Dedifferentiated amniotic fluid mesenchymal stem cell (primary cell): ENCODE measurements at regions not wholly inside any gene's neighbourhood (a gene's known extent, or its start where the extent isn't known, plus 50 kb on each side); places are given as distances from the start of the nearest gene placed in this dataset.
"Not testable (repeated sequence)": the region's sequence is repeated elsewhere in the genome, so short reads cannot be mapped to it uniquely, and the experiment has no call there.

Experiments used
- DNase-seq: peaks from one replicate; pipeline ENCODE4 v3.0.0-alpha.2; 2016; ENCODE audit errors: extremely low spot score

DNA sequence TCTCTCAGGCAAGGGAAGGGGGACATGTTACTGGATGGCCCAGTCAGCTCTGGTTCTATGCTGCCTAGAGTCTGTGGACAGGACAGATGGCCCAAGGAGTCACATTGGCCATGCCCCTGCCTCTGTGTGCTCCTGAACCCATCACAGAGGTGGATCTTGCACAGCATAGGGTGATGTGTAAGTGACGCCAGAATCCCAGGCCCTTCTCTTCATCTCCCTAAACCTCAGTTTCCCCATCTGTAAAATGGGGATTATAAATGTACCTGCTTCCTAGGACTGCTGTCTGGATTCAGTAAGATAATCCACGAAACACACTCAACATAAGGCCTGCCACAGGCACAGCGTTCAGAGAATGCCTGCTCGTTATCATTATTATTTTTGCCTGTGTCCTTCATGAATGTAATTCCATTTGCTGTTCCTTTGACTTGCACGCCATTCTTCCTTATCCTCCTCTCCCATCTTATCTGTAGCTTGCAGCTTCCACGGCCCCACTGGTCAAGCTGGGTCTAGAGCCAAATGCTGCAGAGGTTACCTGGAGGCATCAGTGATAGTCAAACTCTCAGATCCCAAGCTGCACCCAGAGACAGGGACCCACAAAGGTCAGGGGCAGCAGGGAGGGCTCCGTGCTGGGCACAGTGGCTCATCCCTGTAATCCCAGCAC, 207.0 kb downstream of the MN1 start:
- no peak for DNase-seq

DNA sequence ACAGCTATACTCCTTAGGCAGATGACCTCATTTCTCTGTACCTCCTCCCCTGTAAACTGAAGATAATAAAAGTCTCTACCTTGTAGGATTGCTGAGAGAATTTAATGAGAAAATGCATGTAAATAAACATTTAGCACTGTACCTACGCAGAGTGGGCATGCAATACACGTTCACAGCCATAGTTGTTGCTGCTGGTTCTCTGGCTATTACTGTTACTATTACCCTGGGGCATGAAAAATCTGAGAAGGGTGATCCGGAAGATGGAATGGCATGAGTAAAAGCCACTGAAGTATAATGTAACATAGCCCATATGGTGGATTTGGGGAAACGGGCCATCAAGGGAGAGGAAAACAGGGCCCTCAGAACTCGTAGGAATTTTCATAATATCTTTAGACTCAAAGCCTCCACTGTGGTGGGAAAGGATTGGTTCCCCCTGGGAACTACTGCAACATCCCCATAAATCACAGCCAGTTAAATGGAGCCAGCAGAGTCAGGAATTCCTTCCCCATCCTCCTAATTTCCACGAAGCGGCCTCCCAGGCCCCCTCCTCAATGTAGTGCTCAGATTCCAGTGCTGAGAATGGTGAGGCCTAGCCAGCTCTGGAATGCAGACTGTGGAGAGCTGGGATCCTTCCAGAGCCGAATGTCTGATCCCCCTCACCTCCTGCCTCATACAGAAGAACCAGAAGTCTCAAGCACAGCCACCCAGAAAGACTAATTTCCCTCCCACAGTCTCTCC, 205.3 kb downstream of the MN1 start:
- DNase-seq, result no peak

- no peak for DNase-seq
Measured at GRCh38 chr22:27597703-27598444, 203.7 kb downstream of the MN1 start.

- DNase-seq, result no peak
Measured at GRCh38 chr22:27598792-27599191, 202.8 kb downstream of the MN1 start.

- DNase-seq, result no peak
Measured at GRCh38 chr22:27601195-27601594, 200.4 kb downstream of the MN1 start.

DNA sequence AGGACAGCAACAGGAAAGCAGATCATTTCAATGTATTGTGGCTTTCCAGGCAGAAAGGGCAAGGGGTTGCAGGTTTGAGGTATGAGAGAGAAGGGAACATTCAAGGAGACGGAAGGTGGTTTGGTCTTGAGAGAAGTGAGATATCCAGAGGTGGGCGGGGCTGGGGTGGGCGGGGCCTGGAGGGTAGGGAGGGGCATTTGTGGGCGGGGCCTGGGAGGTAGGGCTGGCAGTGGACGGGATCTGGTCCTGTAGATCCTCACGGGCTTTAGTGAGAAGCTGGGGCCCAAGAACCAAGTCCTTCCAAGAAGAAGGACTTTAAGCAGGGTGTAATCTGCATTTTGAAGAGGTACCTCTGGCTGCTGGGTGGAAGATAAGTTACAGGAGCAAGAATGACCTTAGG, 199.2 kb downstream of the MN1 start:
- DNase-seq, result no peak

DNA sequence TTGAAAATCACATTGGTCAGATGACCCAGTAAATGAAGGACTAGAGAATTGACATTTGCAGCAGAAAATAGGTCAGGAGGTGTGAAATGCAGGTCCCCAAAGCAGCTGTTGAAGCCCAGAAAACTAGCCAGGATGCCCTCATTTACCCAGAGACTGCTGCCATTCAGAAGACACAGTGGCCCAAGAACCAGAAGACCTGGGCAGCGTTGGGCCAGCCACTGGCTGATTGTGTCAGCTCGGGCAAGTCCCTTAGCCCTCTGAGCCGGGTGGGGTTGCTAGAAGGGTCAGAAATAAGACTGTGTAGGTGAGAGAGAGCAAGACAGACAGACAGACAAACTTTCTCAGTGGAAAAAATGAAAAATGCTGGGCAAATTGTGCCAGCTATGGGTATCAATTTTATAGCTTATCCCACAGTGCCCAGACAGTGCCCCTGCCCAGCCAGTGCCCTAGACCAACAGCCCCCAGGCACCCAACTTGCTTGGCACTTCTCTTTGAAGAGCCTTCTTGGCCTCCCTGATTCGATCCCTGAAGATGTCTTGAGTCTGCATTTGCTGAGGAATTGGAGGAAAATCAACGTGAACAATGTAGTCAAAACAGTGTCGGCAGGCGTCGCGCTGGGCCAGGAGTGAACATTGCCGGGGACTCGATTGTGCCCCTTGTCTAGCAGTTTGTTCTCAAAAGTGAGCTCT, 198.3 kb downstream of the MN1 start:
- DNase-seq, result no peak

DNA sequence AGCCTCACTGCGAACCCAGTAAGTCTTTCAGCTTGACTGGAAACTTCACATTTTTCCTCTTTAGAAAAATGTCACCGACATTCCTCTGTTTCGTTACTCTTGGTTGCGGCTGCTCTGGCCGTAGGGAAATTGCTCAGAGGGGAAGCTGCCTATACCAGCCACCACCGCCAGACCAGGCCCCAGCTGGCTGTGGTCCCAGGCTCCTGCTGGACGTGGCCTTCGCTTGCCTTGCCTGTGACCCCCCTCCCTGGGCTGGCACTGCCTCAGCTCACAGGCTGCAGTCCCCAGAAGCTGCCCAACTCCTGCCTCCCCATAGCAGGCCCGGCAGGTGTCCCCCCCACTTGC, 197.8 kb downstream of the MN1 start:
- DNase-seq, result no peak

GRCh38 chr22:27605390-27605789, 196.2 kb downstream of the MN1 start:
- DNase-seq, result no peak

DNA sequence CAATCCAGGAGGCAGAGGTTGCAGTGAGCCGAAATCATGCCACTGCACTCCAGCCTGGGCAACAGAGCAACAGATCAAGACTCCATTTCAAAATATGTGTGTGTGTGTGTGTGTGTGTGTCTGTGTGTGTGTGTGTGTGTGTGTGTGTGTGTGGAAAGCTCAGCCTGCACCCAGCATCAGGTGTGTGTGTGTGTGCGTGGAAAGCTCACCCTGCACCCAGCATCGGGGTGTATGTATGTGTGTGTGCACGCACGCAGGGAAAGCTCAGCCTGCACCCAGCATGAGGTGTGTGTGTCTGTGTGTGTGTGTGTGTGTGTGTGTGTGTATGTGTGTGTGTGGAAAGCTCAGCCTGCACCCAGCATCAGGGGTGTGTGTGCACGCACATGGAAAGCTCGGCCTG, 193.8 kb downstream of the MN1 start:
- DNase-seq, result not testable (repeated sequence)

GRCh38 chr22:27609451-27609888, 192.1 kb downstream of the MN1 start:
- DNase-seq, result no peak

DNA sequence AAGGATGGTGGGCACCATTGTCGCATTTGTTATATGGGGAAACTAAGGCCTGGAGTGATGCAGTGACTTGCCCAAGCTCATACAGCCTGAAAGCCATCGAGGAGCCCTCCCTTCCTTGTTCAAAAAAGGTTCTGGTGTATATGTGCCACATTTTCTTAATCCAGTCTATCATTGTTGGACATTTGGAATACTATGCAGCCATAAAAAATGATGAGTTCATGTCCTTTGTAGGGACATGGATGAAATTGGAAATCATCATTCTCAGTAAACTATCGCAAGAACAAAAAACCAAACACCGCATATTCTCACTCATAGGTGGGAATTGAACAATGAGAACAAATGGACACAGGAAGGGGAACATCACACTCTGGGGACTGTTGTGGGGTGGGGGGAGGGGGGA, 191.4 kb downstream of the MN1 start:
- DNase-seq, result not testable (repeated sequence)

DNA sequence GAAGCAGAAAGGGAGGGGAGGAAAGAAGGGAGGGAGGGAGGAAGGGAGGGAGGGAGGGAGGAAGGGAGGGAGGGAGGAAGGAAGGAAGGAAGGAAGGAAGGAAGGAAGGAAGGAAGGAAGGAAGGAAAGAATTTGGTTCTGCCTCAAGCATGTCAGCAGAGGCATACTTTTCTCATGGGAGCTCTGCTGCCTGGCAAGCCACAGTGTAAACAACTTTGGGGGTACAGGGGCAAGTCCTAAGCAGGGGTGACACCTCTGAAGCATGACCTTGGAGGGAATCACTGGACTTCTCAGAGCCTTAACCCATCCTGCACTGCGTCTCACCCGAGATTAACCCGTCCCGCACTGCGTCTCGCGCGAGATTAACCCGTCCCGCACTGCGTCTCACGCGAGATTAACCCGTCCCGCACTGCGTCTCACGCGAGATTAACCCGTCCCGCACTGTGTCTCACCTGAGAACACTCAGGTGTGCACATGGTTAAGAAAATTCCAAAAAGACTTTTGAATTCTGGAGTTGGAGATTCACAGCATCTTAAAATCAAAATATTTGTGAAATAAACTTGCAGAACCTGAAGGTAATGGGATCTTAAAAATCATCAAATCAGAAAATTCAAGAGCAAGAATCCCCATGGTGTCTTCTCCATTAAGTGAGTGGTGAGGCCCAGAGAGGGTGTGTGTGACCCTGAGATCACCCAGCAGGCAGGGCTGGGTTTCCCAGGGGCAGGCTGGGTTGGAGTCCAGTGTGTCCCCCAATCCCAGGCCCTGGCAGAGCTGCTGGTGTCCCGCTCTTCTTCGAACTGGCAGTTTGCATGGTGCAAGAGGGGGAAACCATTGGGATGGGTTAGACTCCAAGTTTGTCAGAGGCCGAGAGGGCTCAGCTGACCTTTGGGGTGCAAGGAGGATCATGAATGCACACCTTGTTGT, 190.4 kb downstream of the MN1 start:
- no peak for DNase-seq

GRCh38 chr22:27612115-27612514, 189.4 kb downstream of the MN1 start:
- DNase-seq, result no peak

DNA sequence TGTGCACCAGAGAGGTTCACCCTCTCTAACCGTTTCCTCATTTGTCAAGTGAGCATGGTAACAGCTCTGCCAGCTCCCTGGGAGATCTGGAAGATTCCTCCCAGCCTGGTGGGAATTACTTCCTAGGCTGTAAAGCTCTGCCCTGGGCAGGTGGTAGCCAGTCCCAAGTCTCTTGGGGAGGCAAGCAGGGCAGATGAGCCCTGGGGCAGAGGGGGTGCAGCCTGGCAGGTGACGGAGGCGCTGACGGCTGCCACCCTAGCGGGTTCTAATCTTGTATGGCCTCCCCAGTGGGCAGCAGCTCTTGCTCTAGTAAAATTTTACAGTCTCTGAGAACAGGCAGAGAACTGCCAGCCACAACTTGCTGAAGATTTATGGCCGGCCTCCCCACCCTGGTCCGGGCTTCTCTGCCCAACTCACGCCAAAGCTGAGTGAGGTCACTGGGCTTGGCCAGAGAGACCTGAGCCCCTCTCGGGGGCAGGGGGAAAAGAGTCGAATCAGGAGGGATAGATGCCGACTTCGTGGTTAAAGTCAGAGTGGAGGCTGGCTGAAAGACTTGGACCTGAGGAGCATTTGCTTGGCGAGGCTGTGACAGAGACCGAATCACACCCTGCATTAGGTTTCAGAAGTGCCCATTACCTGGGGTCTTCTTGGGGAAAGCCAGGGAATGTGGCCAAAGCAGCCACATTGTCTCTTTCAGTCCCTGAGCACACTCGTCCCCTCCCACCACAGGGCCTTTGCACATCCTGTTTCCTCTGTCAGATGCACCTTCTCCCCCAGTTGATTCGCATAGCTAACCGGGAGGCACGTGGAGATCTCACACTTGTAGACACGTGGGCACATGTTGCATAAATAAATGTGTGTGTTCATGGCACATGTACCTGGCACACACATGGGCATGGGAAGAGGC, 188.2 kb downstream of the MN1 start:
- no peak for DNase-seq

DNA sequence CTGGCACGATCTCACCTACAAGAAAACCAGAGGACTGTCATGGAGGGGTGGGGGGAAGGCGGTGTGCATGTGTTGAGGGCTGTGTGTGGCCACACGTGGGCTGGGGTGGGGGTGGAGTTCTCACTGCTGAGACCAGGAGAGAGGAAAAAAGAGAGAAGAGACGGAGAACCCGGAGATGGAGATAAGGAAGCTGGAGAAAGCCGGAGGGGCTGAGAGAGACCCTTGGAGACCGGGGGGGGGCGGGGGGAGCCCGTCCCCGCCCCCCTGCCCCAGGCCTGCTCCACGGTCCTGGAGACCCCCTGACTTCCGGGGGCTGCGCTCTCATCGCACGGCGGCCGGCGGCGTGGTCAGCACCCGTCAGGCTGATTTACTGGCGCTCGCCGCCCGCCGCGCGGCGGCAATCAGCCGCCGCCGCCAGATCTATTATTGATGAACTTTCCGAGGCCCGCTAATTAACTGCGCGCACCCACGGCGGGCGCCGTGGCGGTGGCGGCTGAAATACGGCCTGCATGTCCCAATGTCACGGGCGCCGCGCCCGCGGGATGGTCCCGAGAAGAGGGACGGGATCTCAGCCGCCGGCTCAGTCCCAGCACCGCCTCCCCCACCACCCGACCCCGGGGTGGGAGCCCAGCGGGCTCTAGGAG, 187.4 kb downstream of the MN1 start:
- no peak for DNase-seq

GRCh38 chr22:27614650-27615007, 186.9 kb downstream of the MN1 start:
- no peak for DNase-seq

- no peak for DNase-seq
Measured at GRCh38 chr22:27615408-27615807, 186.1 kb downstream of the MN1 start.

DNA sequence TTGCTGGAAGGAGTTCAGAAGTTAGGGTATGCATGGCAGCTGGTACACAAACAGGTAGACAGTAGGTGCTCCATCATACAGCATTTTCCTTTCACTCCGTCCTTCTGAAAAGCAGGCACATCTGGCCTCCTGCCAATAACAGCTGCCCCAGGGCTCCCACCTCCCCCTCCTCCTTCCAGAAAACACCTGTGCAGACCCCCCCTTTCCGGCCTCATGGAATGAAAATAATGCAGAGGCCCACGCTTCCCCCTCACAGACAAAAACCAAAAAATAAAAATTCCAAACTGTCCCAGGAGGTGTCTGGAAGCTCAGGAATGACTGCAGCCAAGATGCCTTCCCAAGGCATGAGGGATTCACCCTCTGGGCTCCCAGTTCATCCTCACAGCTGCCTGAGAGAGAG, 185.5 kb downstream of the MN1 start:
- DNase-seq, result no peak
